AG04449 (cell line): ENCODE measurements at regions not wholly inside any gene's neighbourhood (a gene's known extent, or its start where the extent isn't known, plus 50 kb on each side); places are given as distances from the start of the nearest gene placed in this dataset.

Experiments used
- CTCF ChIA-PET: fragments of 350-600 bp; formaldehyde crosslinking; extraction: SDS; loops from one replicate; lab custom pipeline; 2021; ENCODE audit warnings: antibody characterized with exemption; lab: Yijun Ruan, JAX
- POLR2A ChIA-PET: fragments of 400-600, 350-600 bp; formaldehyde crosslinking; extraction: SDS; loops from one replicate; lab custom pipeline; 2020; ENCODE audit warnings: antibody characterized with exemption, inconsistent platforms; lab: Yijun Ruan, JAX
- DNase-seq: peaks from one replicate; pipeline ENCODE4 v3.0.0-alpha.2; 2010; ENCODE audit warnings: low read depth, low spot score
- H3K4me3 ChIP-seq: 2 replicates; pipeline ENCODE4 v1.5.1; 2011; ENCODE audit warnings: low read depth, mild to moderate bottlenecking, control low read depth, low read length
- TF ChIP-seq, protein P1 (sequence below): IDR thresholded peaks from one replicate; pipeline ENCODE4 v1.5.1; 2011; ENCODE audit warnings: mild to moderate bottlenecking, moderate library complexity, low read length, control low read depth, inconsistent platforms; ENCODE audit not compliant: insufficient read depth; ENCODE audit errors: missing control alignments

DNA sequence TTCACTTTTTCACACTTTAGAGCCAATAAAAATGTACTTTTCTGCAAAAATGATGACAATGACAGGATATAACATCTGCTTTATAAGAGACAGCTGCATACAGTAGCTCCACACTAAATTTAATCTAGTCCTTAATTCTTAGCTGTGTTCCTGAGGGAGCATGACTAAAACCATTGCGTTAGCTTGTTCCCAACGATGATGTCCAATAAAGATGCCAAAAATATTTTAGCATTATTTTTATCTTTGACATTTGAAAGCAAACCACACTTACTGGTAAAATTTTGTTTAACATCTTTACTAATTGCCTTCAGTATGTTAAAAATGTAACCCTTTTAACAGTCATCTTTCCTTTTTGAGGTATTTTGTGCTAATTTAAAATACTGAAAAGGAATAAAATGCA, 382.7 kb downstream of the CHSY3 start:
- ChIA-PET CTCF (no interaction called here), POLR2A (no interaction called here)
- TF ChIP-seq, protein P1, sequence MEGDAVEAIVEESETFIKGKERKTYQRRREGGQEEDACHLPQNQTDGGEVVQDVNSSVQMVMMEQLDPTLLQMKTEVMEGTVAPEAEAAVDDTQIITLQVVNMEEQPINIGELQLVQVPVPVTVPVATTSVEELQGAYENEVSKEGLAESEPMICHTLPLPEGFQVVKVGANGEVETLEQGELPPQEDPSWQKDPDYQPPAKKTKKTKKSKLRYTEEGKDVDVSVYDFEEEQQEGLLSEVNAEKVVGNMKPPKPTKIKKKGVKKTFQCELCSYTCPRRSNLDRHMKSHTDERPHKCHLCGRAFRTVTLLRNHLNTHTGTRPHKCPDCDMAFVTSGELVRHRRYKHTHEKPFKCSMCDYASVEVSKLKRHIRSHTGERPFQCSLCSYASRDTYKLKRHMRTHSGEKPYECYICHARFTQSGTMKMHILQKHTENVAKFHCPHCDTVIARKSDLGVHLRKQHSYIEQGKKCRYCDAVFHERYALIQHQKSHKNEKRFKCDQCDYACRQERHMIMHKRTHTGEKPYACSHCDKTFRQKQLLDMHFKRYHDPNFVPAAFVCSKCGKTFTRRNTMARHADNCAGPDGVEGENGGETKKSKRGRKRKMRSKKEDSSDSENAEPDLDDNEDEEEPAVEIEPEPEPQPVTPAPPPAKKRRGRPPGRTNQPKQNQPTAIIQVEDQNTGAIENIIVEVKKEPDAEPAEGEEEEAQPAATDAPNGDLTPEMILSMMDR, result no peak
- H3K4me3 ChIP-seq, result no peak overlapping the region
- DNase-seq, result no peak

DNA sequence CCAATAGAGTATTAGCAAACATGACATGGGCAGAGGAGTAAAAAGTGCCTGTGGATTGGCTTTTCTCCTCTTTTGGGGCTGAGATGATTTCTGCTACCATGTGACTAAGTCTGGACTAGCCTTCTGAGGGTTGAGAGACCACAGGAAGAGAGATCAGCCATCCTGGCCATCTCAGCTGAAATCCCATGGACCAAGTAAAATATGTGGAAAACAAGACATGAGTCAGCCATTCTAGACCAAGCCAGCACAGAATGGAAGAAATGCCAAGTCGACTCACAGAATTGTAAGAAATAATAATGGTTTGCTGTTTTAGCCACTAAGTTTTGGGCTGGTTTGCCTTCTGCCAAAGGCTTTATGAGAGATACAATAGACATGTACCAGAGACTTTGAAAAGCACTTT, 377.8 kb downstream of the CHSY3 start:
- no peak for DNase-seq
- TF ChIP-seq, protein P1, result no peak
- no peak overlapping the region for H3K4me3 ChIP-seq
- ChIA-PET POLR2A (no interaction called here), CTCF (no interaction called here)

GRCh38 chr5:130280528-130281217, 376.4 kb downstream of the CHSY3 start:
- DNase-seq, result no peak
- ChIA-PET CTCF (no interaction called here), POLR2A (no interaction called here)
- TF ChIP-seq, protein P1, result no peak
- H3K4me3 ChIP-seq, result no peak overlapping the region

GRCh38 chr5:130279386-130279785, 375.1 kb downstream of the CHSY3 start:
- DNase-seq, result no peak
- H3K4me3 ChIP-seq, result no peak overlapping the region
- ChIA-PET POLR2A (no interaction called here), CTCF (no interaction called here)
- TF ChIP-seq, protein P1, result no peak

DNA sequence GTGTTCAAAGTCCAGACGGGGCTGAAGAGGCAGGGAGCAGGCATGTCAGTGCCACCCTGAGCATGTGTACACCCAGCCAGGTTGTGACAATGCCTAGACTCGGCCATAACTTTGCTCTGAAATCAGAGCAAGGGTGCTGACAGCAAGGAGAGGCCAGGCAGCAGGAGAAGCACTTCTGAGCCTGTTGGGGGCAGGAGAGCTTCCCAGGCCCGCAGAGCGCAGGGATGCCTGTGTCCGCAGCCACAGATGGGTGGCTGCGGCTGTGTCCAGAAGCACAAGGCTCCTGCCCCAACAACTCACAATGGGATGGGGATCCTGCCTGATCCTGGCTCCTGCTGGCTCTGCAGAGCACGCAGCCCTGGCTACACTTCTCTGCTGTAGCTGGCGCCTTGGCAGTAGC, 373.9 kb downstream of the CHSY3 start:
- TF ChIP-seq, protein P1, result no peak
- DNase-seq, result no peak
- ChIA-PET POLR2A (no interaction called here), CTCF (no interaction called here)
- no peak overlapping the region for H3K4me3 ChIP-seq

DNA sequence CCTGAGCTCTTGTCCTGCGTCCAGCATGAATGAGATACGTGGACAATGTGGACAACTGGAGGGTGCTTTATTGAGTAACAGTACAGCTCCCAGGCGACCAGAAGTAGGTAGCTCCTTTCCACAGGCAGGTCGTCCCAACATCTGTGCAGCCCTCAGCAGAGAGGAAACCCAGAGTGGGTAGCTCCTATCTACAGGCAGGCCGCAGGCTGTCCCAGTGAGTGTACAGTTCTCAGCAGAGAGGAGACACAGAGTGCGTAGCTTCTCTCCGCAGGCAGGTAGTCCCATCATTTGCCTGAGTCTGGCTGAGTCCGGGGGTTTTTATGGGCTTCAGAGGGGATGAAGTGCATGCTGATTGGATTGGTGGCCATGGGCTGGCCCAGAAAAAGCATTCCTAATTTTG, 373.3 kb downstream of the CHSY3 start:
- ChIA-PET CTCF (no interaction called here), POLR2A (no interaction called here)
- DNase-seq, result no peak
- TF ChIP-seq, protein P1, result no peak
- no peak overlapping the region for H3K4me3 ChIP-seq
